Muscle layer of colon (tissue), 2 donors: ENCODE measurements at regions not wholly inside any gene's neighbourhood (a gene's known extent, or its start where the extent isn't known, plus 50 kb on each side); places are given as distances from the start of the nearest gene placed in this dataset.

ENCODE experiments used
- H3K27ac ChIP-seq: one replicate; pipeline ENCODE4 v1.7.0; 2013; ENCODE audit warnings: low read depth, mild to moderate bottlenecking, low read length, moderate library complexity
- H3K27me3 ChIP-seq, 2 donors: one replicate each; pipeline ENCODE4 v1.7.0; 2013; ENCODE audit warnings: low read length in 2 of 2, mild to moderate bottlenecking in 2 of 2; ENCODE audit not compliant: insufficient read depth in 2 of 2, control insufficient read depth in 1 of 2
- H3K36me3 ChIP-seq: one replicate; pipeline ENCODE4 v1.7.0; 2013; ENCODE audit warnings: mild to moderate bottlenecking, low read length; ENCODE audit not compliant: insufficient read depth
- H3K4me1 ChIP-seq: one replicate; pipeline ENCODE4 v1.7.0; 2013; ENCODE audit warnings: mild to moderate bottlenecking, low read length; ENCODE audit not compliant: insufficient read depth
- H3K4me3 ChIP-seq, 2 donors: one replicate each; pipeline ENCODE4 v1.7.0; 2013; ENCODE audit warnings: low read length in 2 of 2, low read depth in 1 of 2, mild to moderate bottlenecking in 1 of 2, moderate library complexity in 1 of 2
- H3K9ac ChIP-seq: one replicate; pipeline ENCODE4 v1.7.0; 2013; ENCODE audit warnings: low read length
- H3K9me3 ChIP-seq: one replicate; pipeline ENCODE4 v1.7.0; 2013; ENCODE audit warnings: mild to moderate bottlenecking, low read length
- donor health status: abdominal sarcoma.
- donor health status: Adenocarcinoma of cecum.

DNA sequence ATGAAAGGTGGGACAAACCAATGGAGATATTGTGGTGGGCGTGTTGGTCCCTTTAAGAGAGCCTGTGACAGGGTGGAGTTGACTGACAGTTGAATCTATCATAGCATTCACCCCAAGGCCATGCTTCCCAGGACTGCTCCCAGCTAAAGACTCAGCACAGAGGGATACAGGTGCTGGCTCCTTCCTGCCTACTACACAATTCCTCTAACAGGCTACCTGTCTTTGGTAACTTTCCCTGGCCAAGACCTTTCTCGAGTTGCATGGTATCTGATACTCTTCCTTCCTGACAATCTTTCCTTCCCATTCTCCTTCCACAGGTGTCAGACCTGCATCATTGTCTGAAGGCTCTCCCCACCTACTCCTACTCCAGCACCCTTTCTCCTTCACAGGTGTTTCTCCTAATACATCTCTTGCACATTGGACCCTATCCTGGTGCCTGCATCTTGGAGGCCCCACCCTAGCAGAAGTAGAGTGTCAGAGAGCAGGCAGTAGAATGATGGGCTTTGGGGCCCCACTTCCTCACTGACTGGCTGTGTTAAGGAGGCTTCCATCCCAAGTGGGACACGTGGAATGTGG lies 120.7 kb upstream of the ALDH1B1 start:
- Histone ChIP-seq H3K27ac (no peak overlapping the region), H3K36me3 (no peaks in the 10 kb centered on the region), H3K4me3 (no peak overlapping the region), H3K4me1 (no peaks in the 10 kb centered on the region), H3K27me3 (no peaks in the 10 kb centered on the region), H3K9me3 (no peaks in the 10 kb centered on the region), H3K9ac (no peak overlapping the region)

DNA sequence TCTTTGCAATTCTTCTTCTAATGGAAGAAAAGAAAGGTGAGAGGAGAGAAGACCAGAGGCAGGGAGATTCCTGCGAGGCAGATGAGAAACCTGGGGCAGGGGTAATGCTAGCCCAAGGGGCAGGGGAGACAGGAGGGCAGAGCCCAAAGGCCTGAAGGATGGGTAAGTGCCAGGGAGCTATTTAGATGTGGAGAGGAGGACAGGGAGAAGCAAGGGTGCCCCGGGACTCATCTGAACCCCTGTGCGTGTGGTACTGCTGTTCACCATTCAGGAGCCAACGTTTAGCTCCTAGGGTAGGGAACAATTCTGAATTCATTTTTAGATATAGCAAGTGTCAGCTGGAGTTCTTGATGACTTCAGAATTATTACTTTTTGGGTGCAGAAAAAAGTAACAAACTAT lies 122.7 kb upstream of the ALDH1B1 start:
- Histone ChIP-seq H3K27ac (no peak overlapping the region), H3K9ac (no peak overlapping the region), H3K4me1 (no peaks in the 10 kb centered on the region), H3K9me3 (no peaks in the 10 kb centered on the region), H3K36me3 (no peaks in the 10 kb centered on the region), H3K27me3 (no peaks in the 10 kb centered on the region), H3K4me3 (no peak overlapping the region)

GRCh38 chr9:38263532-38263931 lies 129.0 kb upstream of the ALDH1B1 start:
- no peaks in the 10 kb centered on the region for H3K27me3 ChIP-seq
- no peak overlapping the region for H3K9ac ChIP-seq
- H3K27ac ChIP-seq, result no peak overlapping the region
- no peaks in the 10 kb centered on the region for H3K36me3 ChIP-seq
- no peaks in the 10 kb centered on the region for H3K9me3 ChIP-seq
- H3K4me3 ChIP-seq, result no peak overlapping the region
- H3K4me1 ChIP-seq, result no peaks in the 10 kb centered on the region

DNA sequence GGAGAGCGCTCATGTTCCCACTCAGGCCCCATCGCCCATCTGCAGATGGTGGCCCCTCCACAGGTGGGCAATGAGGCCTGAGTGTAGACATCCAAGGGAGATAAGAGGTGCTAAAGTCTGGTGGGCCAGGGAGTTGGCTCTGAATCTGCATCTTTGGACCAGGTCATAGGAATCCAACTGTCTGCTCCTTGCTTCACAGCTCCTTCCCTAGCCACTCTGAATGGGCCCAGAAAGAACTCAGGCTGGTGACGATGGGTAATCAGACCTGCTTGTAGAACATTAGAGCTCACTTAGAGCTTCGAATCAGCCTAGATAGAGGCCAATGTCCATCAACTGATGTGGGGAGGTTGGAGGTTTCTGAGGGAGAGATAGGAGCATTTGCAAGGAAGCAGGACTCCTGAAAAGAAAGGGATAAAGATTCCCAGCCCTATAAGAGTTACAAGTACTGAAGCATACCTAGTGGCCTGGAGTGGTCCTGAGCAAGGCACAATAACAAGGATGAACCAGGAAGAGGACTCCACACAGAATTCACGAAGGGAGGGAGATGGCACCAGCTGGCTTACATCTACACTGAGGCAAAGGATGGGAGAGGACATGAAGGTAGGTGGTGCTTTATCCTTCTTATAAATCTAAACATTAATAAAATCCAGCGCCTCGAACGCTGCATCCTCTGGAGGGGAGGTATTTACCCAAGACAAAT lies 132.8 kb upstream of the ALDH1B1 start:
- no peaks in the 10 kb centered on the region for H3K36me3 ChIP-seq
- H3K9me3 ChIP-seq, result no peaks in the 10 kb centered on the region
- H3K27ac ChIP-seq, result no peak overlapping the region
- no peaks in the 10 kb centered on the region for H3K4me1 ChIP-seq
- no peak overlapping the region for H3K9ac ChIP-seq
- no peak overlapping the region for H3K4me3 ChIP-seq
- no peaks in the 10 kb centered on the region for H3K27me3 ChIP-seq

- H3K9me3 ChIP-seq, result no peaks in the 10 kb centered on the region
- no peaks in the 10 kb centered on the region for H3K4me1 ChIP-seq
- no peak overlapping the region for H3K9ac ChIP-seq
- H3K36me3 ChIP-seq, result no peaks in the 10 kb centered on the region
- H3K27ac ChIP-seq, result no peak overlapping the region
- no peaks in the 10 kb centered on the region for H3K27me3 ChIP-seq
- no peak overlapping the region for H3K4me3 ChIP-seq
These were observed 133.4 kb upstream of the ALDH1B1 start for GRCh38 chr9:38259056-38259455.

DNA sequence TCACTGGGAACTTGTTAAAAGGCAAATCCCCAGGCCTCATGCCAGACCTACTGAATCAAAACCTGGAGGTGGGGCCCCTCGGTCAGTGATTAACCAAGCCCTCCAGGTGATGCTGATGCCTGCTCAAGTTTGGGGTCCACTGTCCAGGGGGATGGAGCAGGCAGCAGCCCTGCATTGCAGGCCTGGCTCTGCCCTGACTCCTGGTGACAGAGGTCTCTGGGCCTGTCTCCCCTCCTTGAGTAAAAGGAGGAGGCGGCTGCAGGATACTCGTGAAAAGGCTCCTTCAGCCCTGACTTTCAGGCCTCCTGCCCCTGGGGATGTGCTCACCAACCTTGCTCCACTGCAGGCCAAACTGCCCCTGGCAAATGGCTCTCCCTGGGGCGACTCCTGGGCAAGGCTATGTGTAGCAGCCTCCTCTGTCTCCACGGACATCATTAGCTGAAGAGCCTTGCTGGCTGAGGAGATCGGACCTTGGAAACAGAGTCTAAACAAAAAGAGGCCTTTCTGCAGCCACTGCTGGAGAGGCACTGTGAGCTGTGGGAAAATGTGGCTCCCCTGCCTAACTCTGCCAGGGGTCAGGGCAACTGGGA lies 134.8 kb upstream of the ALDH1B1 start:
- no peak overlapping the region for H3K4me3 ChIP-seq
- H3K9ac ChIP-seq, result no peak overlapping the region
- no peaks in the 10 kb centered on the region for H3K36me3 ChIP-seq
- no peak overlapping the region for H3K27ac ChIP-seq
- H3K27me3 ChIP-seq, result no peaks in the 10 kb centered on the region
- H3K9me3 ChIP-seq, result no peaks in the 10 kb centered on the region
- no peaks in the 10 kb centered on the region for H3K4me1 ChIP-seq

- Histone ChIP-seq H3K9ac (no peak overlapping the region), H3K36me3 (no peaks in the 10 kb centered on the region), H3K4me1 (no peaks in the 10 kb centered on the region), H3K27ac (no peak overlapping the region), H3K4me3 (no peak overlapping the region), H3K27me3 (no peaks in the 10 kb centered on the region), H3K9me3 (no peaks in the 10 kb centered on the region)
These were observed 136.0 kb upstream of the ALDH1B1 start for GRCh38 chr9:38256461-38256860.

DNA sequence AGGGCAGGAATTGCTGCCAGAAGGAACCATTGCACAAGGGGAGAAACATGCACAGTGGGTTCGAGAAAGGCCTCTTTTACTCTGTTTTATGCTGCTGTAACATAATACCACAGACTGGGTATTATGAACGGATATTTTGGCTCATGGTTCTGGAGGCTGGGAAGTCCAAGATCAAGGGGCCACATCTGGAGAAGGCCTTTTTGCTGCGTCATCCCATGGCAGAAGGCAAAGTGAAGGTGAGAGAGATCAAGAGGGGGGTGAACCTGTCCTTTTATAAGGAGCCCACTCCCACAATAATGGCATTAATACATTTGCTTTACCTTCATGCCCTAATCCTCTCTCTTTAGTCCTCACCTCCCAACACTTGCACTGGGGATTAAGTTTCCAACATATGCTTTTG lies 136.9 kb upstream of the ALDH1B1 start:
- H3K27me3 ChIP-seq, result no peaks in the 10 kb centered on the region
- H3K9ac ChIP-seq, result no peak overlapping the region
- no peaks in the 10 kb centered on the region for H3K36me3 ChIP-seq
- H3K27ac ChIP-seq, result no peak overlapping the region
- H3K4me1 ChIP-seq, result no peaks in the 10 kb centered on the region
- H3K9me3 ChIP-seq, result no peaks in the 10 kb centered on the region
- no peak overlapping the region for H3K4me3 ChIP-seq

GRCh38 chr9:38254756-38255155 lies 137.7 kb upstream of the ALDH1B1 start:
- H3K9ac ChIP-seq, result no peak overlapping the region
- H3K27ac ChIP-seq, result no peak overlapping the region
- no peaks in the 10 kb centered on the region for H3K4me1 ChIP-seq
- H3K27me3 ChIP-seq, result no peaks in the 10 kb centered on the region
- H3K36me3 ChIP-seq, result no peaks in the 10 kb centered on the region
- no peaks in the 10 kb centered on the region for H3K9me3 ChIP-seq
- H3K4me3 ChIP-seq, result no peak overlapping the region

GRCh38 chr9:38254151-38254550 lies 138.4 kb upstream of the ALDH1B1 start:
- no peak overlapping the region for H3K4me3 ChIP-seq
- no peaks in the 10 kb centered on the region for H3K9me3 ChIP-seq
- H3K4me1 ChIP-seq, result no peaks in the 10 kb centered on the region
- no peak overlapping the region for H3K27ac ChIP-seq
- no peaks in the 10 kb centered on the region for H3K36me3 ChIP-seq
- H3K9ac ChIP-seq, result no peak overlapping the region
- no peaks in the 10 kb centered on the region for H3K27me3 ChIP-seq

DNA sequence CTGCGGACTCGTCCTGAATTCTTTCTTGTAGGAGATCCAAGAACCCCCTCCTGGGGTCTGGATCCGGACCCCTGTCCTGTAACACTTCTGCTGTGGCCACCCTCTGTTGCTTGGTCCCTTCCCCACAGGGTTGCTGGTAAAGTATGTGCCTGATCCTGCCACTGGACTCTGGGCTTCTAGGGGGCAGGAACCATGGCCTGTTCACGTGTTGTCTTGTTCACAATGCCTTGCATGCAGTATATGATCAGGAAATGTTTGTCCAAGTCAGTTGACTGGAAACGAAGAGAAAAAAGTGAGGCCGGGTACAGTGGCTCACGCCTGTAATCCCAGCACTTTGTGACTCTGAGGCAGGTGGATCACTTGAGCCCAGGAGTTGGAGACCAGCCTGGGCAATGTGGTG lies 139.3 kb upstream of the ALDH1B1 start:
- no peak overlapping the region for H3K9ac ChIP-seq
- no peak overlapping the region for H3K4me3 ChIP-seq
- no peaks in the 10 kb centered on the region for H3K4me1 ChIP-seq
- no peaks in the 10 kb centered on the region for H3K27me3 ChIP-seq
- H3K36me3 ChIP-seq, result no peaks in the 10 kb centered on the region
- H3K27ac ChIP-seq, result no peak overlapping the region
- H3K9me3 ChIP-seq, result no peaks in the 10 kb centered on the region
